Activated naive CD4-positive, alpha-beta T cell treated with anti-CD3 and anti-CD28 coated beads for 36 hours (primary cell): ENCODE measurements at regions not wholly inside any gene's neighbourhood (a gene's known extent, or its start where the extent isn't known, plus 50 kb on each side); places are given as distances from the start of the nearest gene placed in this dataset.

Source experiments
- CTCF ChIA-PET: fragments of 350-600 bp; sonication (Branson Sonifier 250); formaldehyde crosslinking; loops from one replicate; lab custom pipeline; 2021; ENCODE audit warnings: antibody characterized with exemption; lab: Charles Lee
- DNase-seq: peaks from one replicate; pipeline ENCODE4 v3.0.0-alpha.2; 2020
- H3K27ac Mint-ChIP-seq: one replicate; pipeline ENCODE4 v1.8.0; 2021; ENCODE audit warnings: mild to moderate bottlenecking, mixed read lengths
- H3K27me3 Mint-ChIP-seq: one replicate; pipeline ENCODE4 v1.8.0; 2021; ENCODE audit warnings: low read depth, mixed read lengths
- H3K36me3 Mint-ChIP-seq: one replicate; pipeline ENCODE4 v1.8.0; 2021; ENCODE audit warnings: low read depth, mixed read lengths
- H3K4me1 Mint-ChIP-seq: one replicate; pipeline ENCODE4 v1.8.0; 2021; ENCODE audit warnings: low read depth, mixed read lengths
- H3K4me3 Mint-ChIP-seq: one replicate; pipeline ENCODE4 v1.8.0; 2021; ENCODE audit warnings: mild to moderate bottlenecking, moderate library complexity, mixed read lengths
- H3K9me3 Mint-ChIP-seq: one replicate; pipeline ENCODE4 v1.8.0; 2021; ENCODE audit warnings: mixed read lengths
- intact Hi-C: fragments of 100-400 bp; cut with micrococcal nuclease; formaldehyde crosslinking; loops from one replicate; pipeline ENCODE4 v1.15.1; 2023

DNA sequence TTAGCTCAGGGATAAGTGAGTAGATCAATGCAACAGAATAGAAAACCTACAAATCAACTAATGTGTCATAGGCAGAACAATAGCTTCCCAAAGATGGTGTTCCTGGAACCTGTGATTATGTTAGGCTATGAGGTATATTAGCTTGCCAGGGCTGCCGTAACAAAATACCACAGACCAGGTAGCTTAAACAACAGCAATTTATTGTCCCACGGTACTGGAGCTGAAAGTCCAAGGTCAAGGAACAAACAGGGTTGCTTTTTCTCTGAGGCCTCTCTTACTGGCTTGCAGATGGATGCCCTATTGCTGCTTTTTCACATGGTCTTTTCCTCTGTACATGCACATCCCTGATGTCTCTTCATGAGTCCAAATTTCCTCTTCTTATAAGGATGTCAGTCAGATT lies 354.9 kb downstream of the TNS1 start:
- no peaks in the 10 kb centered on the region for H3K4me1 Mint-ChIP-seq
- DNase-seq = no peak
- no peaks in the 10 kb centered on the region for H3K36me3 Mint-ChIP-seq
- intact Hi-C loops = no loop called here
- H3K27ac Mint-ChIP-seq = no peak overlapping the region
- no peaks in the 10 kb centered on the region for H3K9me3 Mint-ChIP-seq
- CTCF ChIA-PET = no interaction called here
- no peaks in the 10 kb centered on the region for H3K27me3 Mint-ChIP-seq
- no peak overlapping the region for H3K4me3 Mint-ChIP-seq

DNA sequence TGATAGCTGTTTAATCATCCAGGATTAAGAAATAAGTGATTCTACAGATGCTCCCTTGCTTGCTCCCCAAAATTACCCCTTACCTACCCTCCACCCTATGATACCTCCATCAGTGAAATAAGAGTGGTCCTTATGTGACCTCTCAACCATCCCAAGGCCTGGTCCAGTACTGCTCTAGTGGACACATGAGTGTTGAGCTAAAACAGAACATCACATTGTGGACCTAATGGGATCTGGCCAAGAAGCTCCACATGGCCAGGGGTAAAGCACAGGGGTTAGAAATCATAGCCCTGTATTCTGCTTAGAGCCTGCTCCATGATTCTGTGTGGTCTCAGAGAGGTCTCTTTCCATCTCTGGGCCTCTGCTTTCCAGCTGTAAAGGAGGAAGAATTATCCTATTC lies 355.6 kb downstream of the TNS1 start:
- CTCF ChIA-PET = interaction anchor here (0.8 kb wide), 1 partner anchor 8 kb away, joined by 3 read pairs; no protein-coding TSS in a partner anchor
- intact Hi-C loops = no loop called here
- no peaks in the 10 kb centered on the region for H3K9me3 Mint-ChIP-seq
- H3K27ac Mint-ChIP-seq = no peak overlapping the region
- H3K36me3 Mint-ChIP-seq = no peaks in the 10 kb centered on the region
- no peak for DNase-seq
- no peaks in the 10 kb centered on the region for H3K27me3 Mint-ChIP-seq
- no peak overlapping the region for H3K4me3 Mint-ChIP-seq
- no peaks in the 10 kb centered on the region for H3K4me1 Mint-ChIP-seq

DNA sequence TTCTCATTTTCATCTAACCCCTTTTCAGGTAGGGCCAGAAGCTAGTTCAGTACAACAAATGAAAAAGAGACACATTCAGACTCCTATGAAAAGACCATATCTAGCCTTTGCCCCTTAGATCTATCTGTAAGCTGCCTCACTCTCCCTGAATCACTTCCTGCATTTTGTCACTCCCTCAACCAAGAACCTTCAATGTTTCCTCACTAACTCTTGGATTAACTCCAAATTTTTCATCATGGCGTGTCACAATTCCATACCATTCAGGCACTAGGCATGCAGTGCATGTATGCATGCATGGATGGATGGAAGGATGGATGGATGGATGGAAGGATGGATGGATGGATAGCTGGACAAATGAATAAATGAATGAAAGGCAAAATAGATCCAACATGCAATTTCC lies 356.9 kb downstream of the TNS1 start:
- DNase-seq = no peak
- H3K27me3 Mint-ChIP-seq = no peaks in the 10 kb centered on the region
- intact Hi-C loops = no loop called here
- no peak overlapping the region for H3K27ac Mint-ChIP-seq
- CTCF ChIA-PET = interaction anchor here (0.7 kb wide), 1 partner anchor 11 kb away, joined by 3 read pairs; no protein-coding TSS in a partner anchor
- H3K9me3 Mint-ChIP-seq = no peaks in the 10 kb centered on the region
- no peak overlapping the region for H3K4me3 Mint-ChIP-seq
- H3K36me3 Mint-ChIP-seq = no peaks in the 10 kb centered on the region
- H3K4me1 Mint-ChIP-seq = no peaks in the 10 kb centered on the region

DNA sequence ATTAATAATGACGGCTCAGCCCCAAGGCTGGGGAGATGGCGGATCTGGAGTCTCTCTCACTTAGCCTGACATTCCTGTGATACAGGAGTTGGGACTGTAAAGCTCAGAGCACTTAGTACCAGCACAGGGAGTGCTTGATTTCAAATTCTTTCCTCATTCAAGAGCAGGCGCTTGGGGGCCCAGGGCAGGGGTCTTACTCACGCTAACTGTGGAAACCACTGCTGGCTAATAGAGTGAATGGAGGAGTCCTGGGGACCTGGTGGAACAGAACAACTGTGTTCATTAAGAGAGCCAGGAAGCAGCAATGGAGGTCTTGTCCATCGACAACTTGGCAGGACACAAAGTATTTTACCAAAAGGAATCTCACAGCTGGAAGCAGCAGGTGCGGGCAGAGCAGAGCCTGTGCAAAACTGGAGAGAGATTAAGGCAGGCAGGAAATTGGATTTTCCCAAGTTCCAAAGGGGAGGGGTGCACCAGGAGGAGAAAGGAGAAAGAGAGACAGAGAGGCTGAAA lies 358.9 kb downstream of the TNS1 start:
- no peaks in the 10 kb centered on the region for H3K4me1 Mint-ChIP-seq
- H3K36me3 Mint-ChIP-seq = no peaks in the 10 kb centered on the region
- CTCF ChIA-PET = interaction anchor here (1.0 kb wide), 1 partner anchor 69 kb away, joined by 3 read pairs; no protein-coding TSS in a partner anchor
- no peak overlapping the region for H3K27ac Mint-ChIP-seq
- DNase-seq = no peak
- no peak overlapping the region for H3K4me3 Mint-ChIP-seq
- intact Hi-C loops = no loop called here
- H3K9me3 Mint-ChIP-seq = no peaks in the 10 kb centered on the region
- H3K27me3 Mint-ChIP-seq = no peaks in the 10 kb centered on the region

DNA sequence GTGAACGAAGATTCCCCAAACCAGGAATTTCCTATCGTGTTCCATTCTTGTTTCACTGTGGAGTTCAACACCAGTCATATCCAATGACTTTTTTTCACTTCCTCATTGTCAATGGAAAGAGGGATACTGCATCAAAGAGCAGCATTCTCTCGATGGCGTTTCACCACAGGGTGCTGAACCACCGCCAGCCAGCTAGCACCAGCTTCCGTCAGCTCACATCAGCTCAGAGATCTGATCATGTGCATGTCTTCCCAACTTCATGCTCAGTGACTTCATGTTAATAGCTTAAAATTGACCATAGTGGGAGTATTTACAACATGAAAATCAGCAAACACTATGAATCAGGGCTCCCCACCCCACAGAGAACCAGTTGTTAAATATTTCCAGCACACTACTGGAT lies 359.9 kb downstream of the TNS1 start:
- Mint-ChIP-seq H3K9me3 (no peaks in the 10 kb centered on the region), H3K4me1 (no peaks in the 10 kb centered on the region), H3K36me3 (no peaks in the 10 kb centered on the region), H3K27me3 (no peaks in the 10 kb centered on the region), H3K4me3 (no peak overlapping the region), H3K27ac (no peak overlapping the region)
- CTCF ChIA-PET = no interaction called here
- no peak for DNase-seq
- intact Hi-C loops = no loop called here

DNA sequence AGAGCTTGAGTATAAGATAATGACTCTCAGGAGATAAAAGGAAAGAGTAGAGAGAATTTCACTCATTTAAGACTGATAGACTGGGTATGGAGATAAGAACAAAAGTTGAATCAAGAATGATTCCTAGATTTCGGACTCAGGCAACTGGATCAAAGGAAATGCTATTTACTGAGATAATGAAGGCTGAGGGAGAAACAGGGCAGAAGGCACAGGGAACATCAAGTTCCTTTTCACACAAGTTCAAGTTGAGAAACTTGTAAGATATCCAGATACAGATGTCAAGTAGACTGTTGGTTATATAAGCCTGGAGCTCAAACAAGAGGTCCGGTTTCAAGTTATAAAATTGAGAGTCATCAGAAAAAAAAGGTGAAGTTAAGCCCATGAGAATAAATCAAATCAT lies 360.8 kb downstream of the TNS1 start:
- Mint-ChIP-seq H3K27me3 (no peaks in the 10 kb centered on the region), H3K4me3 (no peak overlapping the region), H3K27ac (no peak overlapping the region), H3K9me3 (no peaks in the 10 kb centered on the region), H3K36me3 (no peaks in the 10 kb centered on the region), H3K4me1 (no peaks in the 10 kb centered on the region)
- CTCF ChIA-PET = interaction anchor here (0.6 kb wide), 1 partner anchor 25 kb away, joined by 3 read pairs; no protein-coding TSS in a partner anchor
- no peak for DNase-seq
- intact Hi-C loops = no loop called here

DNA sequence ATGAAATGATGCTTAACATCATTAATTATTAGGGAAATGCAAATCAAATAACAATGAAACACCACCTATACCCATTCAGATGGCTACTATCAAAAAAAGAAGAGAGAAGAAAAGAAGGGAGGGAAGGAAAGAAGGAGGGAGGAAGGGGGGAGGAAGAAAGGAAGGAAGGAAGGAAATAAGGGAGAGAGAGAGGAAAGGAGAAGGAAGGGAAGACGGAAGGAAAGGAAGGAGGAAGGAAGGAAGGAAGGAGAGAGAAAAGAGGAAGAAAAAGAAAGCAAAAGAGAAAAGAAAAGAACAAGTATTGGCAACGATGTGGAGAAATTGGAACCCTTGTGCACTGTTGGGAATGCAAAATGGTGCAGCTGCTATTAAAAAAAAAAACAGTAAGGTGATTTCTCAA lies 363.3 kb downstream of the TNS1 start:
- no peaks in the 10 kb centered on the region for H3K27me3 Mint-ChIP-seq
- H3K4me3 Mint-ChIP-seq = no peak overlapping the region
- intact Hi-C loops = no loop called here
- no peaks in the 10 kb centered on the region for H3K4me1 Mint-ChIP-seq
- no peak overlapping the region for H3K27ac Mint-ChIP-seq
- no peaks in the 10 kb centered on the region for H3K9me3 Mint-ChIP-seq
- H3K36me3 Mint-ChIP-seq = no peaks in the 10 kb centered on the region
- no peak for DNase-seq
- CTCF ChIA-PET = no interaction called here

DNA sequence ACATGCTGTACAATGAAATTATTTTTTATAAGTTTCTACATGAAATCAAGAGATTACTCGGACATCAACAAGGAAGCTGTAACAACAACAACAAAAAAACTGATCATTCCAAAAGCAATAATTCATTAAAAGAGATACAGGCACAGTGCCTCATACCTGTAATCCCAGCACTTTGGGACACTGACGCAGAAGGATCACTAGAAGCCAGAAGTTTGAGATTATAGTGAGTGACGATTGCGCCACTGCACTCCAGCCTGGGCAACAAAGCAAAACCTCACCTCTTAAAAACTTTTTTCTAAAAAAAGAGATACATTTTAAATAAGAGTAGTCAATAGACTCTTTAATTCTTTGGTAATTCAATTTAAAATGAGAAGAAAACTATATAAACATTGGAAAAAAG lies 364.3 kb downstream of the TNS1 start:
- H3K27ac Mint-ChIP-seq = no peak overlapping the region
- CTCF ChIA-PET = no interaction called here
- H3K36me3 Mint-ChIP-seq = no peaks in the 10 kb centered on the region
- DNase-seq = no peak
- no peaks in the 10 kb centered on the region for H3K9me3 Mint-ChIP-seq
- H3K27me3 Mint-ChIP-seq = no peaks in the 10 kb centered on the region
- intact Hi-C loops = no loop called here
- no peaks in the 10 kb centered on the region for H3K4me1 Mint-ChIP-seq
- H3K4me3 Mint-ChIP-seq = no peak overlapping the region

DNA sequence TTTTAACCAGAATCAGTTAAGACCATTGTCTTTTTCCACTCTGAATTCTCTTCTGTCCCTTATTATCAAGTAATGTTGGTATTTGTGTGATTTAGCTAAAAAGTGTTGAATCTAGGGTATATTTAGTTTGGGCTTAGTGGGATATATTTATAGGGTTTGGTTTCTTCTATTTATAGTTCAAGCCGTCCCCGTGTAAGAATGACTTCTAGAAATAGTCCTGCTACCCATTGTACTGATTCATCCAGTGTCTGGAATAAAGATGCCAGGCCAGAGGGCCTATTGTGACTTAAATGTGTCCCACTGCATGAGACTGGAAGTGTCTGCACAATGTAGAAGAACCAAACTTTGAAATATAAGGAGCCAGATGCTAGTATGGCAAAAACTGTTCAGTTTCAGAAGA lies 364.8 kb downstream of the TNS1 start:
- CTCF ChIA-PET = no interaction called here
- Mint-ChIP-seq H3K36me3 (no peaks in the 10 kb centered on the region), H3K4me1 (no peaks in the 10 kb centered on the region), H3K27ac (no peak overlapping the region), H3K27me3 (no peaks in the 10 kb centered on the region), H3K9me3 (no peaks in the 10 kb centered on the region), H3K4me3 (no peak overlapping the region)
- intact Hi-C loops = no loop called here
- DNase-seq = no peak

DNA sequence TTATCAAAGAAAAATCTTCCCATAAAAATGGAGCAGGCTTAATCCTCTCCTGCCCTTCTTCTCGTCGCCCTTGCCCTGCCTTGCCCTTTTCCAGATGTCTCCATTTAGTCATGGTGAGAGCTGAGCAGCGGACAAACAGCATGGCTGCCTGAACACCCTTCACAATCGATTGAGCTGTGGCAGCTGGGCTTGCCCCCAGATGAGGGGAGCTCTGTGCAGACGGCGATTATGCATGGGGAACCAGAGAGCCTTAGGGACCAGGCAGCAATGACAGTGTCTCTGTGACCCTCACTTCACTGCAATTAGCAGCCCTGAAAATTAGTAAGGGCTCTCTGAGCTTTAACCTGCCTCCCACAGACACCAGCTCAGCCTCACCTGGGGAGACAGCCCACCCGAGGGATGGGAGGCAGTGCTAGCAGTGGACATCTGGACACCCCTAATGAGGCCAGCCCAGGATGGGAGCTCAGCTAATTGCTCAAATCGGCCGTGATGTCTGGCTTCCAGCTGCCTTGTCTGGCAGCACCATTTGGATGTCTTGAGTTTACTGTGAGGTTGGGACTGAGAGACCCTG lies 365.7 kb downstream of the TNS1 start:
- H3K4me1 Mint-ChIP-seq = no peaks in the 10 kb centered on the region
- H3K27me3 Mint-ChIP-seq = no peaks in the 10 kb centered on the region
- H3K27ac Mint-ChIP-seq = no peak overlapping the region
- H3K9me3 Mint-ChIP-seq = no peaks in the 10 kb centered on the region
- H3K36me3 Mint-ChIP-seq = no peaks in the 10 kb centered on the region
- H3K4me3 Mint-ChIP-seq = no peak overlapping the region
- CTCF ChIA-PET = interaction anchor here (1.5 kb wide), 1 partner anchor 13 kb away, joined by 3 read pairs; no protein-coding TSS in a partner anchor
- no peak for DNase-seq
- intact Hi-C loops = no loop called here

DNA sequence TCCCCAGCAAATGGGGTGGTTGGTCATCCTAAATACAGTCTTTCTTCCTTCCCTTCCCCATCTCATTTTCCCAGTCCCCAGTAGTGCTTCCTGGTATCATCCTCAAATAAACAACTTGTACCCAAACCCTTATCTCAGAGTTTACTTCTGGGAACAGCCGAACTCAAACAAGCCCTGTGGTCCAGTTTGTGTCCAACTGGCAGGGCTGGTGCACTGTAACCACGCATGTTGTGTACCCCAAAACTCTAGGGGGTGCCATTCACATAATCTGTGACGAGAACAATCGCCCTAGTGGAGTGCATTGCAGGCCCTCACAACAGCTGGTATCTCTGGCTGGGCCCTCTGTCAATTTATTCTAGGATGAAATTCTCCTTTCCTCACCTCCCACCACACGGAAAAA lies 366.2 kb downstream of the TNS1 start:
- CTCF ChIA-PET = interaction anchor here (1.5 kb wide), 1 partner anchor 14 kb away, joined by 3 read pairs; no protein-coding TSS in a partner anchor
- no peak for DNase-seq
- Mint-ChIP-seq H3K4me1 (no peaks in the 10 kb centered on the region), H3K36me3 (no peaks in the 10 kb centered on the region), H3K4me3 (no peak overlapping the region), H3K9me3 (no peaks in the 10 kb centered on the region), H3K27ac (no peak overlapping the region), H3K27me3 (no peaks in the 10 kb centered on the region)
- intact Hi-C loops = no loop called here

DNA sequence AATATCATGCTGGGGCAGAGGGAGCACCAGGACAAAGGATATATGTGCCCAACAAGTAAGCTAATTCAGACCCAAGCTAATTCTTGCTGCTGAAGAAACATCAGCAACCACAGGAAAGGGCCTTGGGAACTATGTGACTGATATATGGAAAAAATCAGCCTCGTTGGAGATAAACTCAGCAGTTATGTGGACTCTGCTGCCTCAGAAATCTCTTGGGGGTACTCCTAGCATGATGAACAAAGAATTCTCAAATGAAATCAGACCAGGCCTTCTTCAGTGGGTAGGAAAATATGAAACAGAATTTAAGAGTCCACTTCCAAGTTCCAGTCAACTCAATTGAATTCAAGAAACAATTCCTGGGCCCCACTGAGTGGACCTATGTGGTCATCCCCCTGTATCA lies 367.9 kb downstream of the TNS1 start:
- Mint-ChIP-seq H3K36me3 (no peaks in the 10 kb centered on the region), H3K27ac (no peak overlapping the region)
- CTCF ChIA-PET = interaction anchor here (0.8 to 0.9 kb wide), 2 partner anchors 11 to 78 kb away, joined by 3 read pairs; no protein-coding TSS in a partner anchor

DNA sequence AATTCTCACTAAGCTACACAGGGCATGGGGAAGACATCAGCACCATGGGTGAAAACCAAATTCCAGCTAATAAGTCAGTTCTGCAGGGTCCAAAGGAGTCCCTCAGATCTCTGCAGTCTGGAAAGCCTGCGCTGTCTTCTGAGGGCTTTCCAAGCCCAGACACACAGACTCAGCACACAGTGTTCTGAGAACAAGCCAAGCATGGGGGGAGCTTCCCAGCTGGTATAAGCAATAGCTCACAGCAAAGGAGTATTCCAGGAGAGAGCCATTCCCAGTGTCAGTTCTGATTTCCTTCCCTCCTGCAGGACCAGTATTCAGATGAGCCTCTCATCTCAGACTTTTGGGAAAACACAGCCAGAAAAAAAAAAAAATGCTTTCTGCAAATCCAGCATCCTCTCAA lies 370.8 kb downstream of the TNS1 start:
- no peak for DNase-seq
- Mint-ChIP-seq H3K36me3 (no peaks in the 10 kb centered on the region), H3K9me3 (no peaks in the 10 kb centered on the region), H3K27me3 (no peaks in the 10 kb centered on the region), H3K4me3 (no peak overlapping the region), H3K27ac (no peak overlapping the region), H3K4me1 (no peaks in the 10 kb centered on the region)
- intact Hi-C loops = no loop called here
- CTCF ChIA-PET = no interaction called here

More for the DNA sequence above, 367.9 kb downstream of the TNS1 start:
- no peaks in the 10 kb centered on the region for H3K4me1 Mint-ChIP-seq
- intact Hi-C loops = no loop called here
- no peaks in the 10 kb centered on the region for H3K27me3 Mint-ChIP-seq
- DNase-seq = no peak
- no peak overlapping the region for H3K4me3 Mint-ChIP-seq
- no peaks in the 10 kb centered on the region for H3K9me3 Mint-ChIP-seq
